DMS153 treated with DMSO at 0.1 percent for 48 hours (cell line): ENCODE measurements at regions not wholly inside any gene's neighbourhood (a gene's known extent, or its start where the extent isn't known, plus 50 kb on each side); places are given as distances from the start of the nearest gene placed in this dataset.
"Not testable (repeated sequence)": the region's sequence is repeated elsewhere in the genome, so short reads cannot be mapped to it uniquely, and the experiment has no call there.

Experiments
- DNase-seq: peaks from one replicate; lab custom pipeline; 2025; ENCODE audit not compliant: unreplicated experiment; lab: John Stamatoyannopoulos, UW

GRCh38 chr10:121263431-121263783 is 334.8 kb downstream of the FGFR2 start:
- DNase-seq = no peak

DNA sequence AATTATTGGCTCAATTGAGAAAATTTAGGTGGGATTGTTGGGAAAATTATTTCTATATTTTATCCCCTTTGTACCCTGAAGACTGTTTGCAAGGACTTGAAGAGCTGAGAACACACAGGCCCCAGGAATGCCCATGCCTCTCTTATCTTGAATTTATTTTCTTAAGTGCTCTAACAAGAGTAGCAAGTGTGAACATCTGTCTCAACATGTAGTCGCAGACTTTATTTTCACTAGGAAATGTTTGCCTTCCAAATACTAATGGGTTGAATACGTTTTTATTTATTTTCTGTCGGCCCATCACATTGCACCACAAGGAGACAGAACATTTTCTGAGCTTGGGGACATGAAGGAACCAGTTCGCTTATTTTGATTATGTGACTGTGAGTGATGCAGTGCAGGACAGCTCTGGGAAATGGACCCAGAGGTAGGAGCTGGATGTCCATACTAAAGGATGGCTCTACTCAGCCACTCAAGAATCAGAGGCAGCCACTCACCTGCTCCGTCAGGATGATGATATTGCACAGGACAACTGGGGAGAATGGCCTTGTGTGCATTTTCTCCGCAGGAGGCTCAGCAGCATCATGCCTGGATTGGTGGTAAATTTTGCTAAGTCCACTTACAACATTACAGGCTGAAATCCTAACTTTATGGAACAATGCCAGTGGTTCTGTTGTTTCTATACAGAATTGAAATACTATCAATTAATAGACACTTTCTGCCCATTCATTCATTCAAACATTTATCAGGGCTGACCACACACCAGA is 332.7 kb downstream of the FGFR2 start:
- no peak for DNase-seq

DNA sequence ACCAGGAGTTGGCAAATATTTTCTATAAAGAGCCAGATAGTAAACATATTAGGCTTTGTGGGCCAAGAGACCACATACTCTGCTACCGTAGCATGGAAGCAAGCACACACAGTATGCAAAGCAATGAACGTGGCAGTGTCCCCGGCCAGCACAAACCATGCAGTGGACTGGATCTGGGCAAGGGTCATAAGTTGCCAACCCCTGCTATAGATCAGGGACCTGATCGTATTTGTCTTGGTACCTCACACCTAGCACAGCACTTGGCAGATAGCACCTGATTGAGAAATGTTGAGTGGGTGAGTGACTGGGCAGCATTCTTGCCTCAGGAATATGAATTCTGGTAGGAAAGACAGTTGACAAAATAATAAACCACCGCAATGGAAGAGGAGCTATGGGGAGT is 331.9 kb downstream of the FGFR2 start:
- DNase-seq = no peak

DNA sequence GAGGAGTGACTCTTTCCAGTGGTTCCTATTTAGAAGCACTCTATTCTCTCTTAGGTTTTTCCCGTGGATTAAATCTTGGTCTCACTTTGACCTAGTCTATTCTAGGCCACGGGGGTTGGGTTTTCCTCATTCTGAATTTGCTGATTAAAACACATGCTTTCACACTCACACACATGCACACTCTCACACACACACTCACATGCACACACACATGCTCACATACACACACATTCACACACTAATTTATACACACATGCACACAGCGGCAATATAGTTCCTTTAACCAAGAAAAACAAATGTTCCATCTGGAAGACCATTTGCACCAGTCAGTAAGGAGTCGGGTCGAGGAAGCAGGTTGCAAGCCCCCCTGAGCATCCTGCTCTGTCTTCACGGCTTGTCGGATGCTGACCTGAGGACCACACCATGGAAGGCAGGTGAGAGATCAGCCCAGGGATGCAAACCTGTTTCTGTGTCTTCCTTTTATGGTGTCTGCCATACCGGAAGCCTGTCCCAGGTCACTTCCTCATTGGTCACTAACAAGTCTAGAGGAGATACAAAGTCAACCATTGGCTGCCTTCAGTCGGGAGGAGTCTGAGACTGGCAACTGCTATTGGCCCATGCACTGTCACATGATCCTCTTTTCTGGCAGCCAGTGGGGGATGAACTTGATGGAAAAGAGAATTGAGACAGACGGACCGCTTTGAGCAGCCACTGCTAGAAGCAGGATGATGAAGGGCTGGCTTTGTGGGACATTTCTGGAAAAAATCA is 330.8 kb downstream of the FGFR2 start:
- no peak for DNase-seq

DNA sequence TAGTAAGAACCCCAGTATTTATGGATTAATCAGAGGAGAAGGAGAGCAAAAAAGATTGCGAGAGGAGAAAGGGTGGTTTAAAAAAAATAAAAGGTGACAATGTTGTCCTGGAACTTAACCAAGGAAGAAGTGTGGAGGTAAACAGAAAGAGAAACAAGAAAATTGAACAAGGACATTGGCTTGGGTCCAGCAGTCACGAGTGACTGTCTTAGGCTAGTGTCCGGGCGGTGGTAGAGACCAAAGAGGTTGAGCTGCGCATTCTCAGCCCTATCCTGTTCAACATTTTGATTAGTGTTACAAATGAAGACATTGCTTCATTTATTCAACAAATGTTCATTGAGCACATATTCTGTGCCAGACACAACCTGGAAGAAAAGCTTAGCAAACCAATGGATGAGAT is 329.9 kb downstream of the FGFR2 start:
- no peak for DNase-seq

DNA sequence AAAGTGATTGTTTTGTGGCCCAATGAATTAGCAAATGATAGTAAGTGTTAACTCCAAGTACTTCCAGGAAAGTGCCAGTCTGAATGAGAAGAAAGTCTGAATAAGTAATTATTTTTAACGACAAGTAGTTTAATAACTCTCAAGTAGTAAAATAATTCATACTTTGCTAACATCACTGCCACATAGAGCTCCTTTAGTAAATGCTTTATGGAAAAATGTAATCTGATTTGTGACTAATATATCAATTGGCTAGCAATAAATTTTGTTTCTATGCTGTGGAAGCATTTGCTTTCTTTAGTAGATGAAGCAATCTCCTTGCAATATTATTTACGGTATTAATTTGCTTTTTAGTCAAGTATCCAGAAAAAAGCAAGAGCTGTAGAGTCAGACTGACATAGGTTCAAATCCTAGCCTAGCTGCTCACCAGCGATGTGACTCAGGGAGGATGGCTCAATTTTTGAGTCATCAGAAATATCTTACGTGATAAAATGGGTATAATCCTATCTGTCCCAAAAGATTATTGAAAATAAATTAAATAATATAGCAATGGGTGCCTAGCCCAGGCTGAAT is 329.3 kb downstream of the FGFR2 start:
- no peak for DNase-seq

GRCh38 chr10:121270906-121271305 is 327.3 kb downstream of the FGFR2 start:
- DNase-seq = no peak

GRCh38 chr10:121276046-121276445 is 322.2 kb downstream of the FGFR2 start:
- no peak for DNase-seq

DNA sequence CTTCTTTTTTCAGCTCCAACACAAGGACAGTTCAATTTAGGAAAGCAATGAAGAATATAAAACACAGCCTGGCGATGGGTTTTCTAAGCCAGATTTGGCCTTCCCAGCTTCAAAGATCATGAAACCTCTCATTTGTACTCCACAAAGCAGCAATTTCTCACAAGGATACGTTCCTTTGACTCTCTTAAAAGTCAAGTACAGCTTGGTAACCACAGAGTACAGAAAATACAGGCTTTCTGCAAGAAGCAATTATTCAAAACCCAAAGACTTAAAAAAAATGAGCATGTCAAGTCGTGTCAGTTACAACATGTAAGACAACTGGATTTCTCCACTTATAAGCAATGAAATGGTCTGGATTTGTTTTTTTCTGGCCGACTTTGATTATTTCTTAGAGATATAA is 321.4 kb downstream of the FGFR2 start:
- DNase-seq = no peak

DNA sequence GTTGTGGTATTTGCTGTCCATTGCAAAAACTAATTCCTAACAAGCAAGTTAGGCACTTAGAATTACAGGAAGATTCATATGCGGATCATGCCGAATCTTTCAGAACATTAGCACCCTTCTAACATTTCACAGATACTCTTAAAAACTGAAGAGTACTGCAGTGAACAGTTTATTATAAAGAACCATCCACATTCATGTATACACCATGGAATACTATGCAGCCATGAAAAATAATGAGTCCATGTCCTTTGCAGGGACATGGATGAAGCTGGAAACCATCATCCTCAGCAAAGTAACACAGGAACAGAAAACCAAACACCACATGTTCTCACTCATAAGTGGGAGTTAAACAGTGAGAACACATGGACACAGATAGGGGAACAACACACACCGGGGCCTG is 319.9 kb downstream of the FGFR2 start:
- not testable (repeated sequence) for DNase-seq

DNA sequence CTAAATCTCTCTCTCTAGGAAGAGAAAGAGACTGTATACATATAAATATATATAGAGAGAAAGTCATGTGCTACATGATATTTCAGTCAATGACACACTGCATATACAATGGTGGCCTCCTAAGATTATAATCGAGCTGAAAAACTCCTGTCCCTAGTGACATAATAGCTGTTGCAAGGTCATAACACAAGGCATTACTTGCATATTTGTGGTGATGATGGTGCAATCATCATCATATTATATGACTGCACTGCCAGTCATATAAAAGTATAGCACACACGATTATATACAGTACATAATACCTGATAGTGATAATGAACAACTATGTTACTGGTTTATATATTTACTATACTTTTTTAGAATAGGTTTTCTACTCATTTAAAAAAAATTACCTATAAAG is 316.7 kb downstream of the FGFR2 start:
- no peak for DNase-seq

DNA sequence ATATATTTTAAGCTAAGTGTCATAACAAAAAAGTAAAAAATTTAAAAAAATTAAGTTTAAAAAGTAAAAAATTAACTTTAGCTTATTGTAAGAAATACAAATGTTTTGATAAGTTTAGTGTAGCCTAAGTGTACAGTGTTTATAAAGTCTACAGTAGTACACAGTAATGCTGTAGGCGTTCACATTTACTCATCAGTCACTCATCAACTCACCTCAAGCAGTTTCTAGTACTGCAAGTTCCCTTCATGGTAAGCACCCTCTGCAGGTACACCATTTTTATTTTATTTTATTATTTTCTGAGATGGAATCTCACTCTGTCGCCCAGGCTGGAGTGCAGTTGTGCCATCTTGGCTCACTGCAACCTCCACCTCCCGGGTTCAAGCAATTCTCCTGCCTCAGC is 316.0 kb downstream of the FGFR2 start:
- no peak for DNase-seq

DNA sequence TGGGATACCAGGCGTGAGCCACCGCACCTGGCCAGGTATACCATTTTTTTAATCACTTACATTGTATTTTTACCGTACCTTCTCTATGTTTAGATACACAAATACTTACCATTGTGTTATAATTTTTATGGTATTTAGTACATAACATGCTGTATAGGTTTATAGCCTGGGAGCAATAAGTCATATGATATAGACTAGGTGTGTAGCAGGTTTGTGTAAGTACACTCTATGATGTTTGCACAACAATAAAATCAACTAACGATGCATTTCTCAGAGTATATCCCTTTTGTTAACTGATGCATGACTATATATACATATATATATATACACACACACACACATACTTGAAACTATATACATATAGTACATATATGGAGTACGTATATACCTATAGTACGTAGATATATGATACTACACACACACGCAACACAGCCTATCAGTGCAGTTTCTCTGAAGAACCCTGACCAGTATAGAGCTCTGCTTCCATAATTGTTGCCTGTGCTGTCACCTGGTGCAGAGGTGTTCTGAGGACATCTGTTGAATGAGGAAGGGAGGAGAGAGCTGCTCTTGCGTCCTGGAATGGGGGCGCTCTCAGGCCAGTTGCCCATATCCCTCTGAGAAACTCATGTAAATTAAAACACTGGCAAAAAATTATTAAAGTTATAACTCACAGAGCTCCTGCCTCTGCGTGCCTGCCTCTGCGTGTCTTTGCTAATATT is 315.3 kb downstream of the FGFR2 start:
- DNase-seq = no peak

DNA sequence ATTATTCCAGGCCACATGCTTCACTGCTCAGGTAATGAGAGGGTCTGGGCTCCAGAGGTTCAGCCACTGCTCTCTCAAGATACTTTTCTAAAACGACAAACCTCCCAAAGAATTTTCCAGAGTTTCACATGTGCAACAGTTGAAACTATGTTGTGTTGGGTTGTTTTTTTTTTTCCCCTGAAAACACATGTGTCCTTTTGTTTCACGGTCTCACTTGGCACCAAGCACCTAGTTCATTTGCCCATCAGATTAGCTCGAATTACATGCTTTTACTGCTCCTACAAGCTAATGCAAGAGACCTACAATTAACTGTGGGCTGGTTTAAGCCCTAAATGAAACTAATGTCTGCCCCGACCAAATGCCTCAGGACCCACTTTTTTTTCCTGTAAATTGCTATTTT is 313.3 kb downstream of the FGFR2 start:
- DNase-seq = peak; percentile 5

- no peak for DNase-seq
Measured at GRCh38 chr10:121285406-121286196, 312.6 kb downstream of the FGFR2 start.

GRCh38 chr10:121288011-121288410 is 310.2 kb downstream of the FGFR2 start:
- no peak for DNase-seq

GRCh38 chr10:121288864-121289661 is 309.2 kb downstream of the FGFR2 start:
- no peak for DNase-seq

DNA sequence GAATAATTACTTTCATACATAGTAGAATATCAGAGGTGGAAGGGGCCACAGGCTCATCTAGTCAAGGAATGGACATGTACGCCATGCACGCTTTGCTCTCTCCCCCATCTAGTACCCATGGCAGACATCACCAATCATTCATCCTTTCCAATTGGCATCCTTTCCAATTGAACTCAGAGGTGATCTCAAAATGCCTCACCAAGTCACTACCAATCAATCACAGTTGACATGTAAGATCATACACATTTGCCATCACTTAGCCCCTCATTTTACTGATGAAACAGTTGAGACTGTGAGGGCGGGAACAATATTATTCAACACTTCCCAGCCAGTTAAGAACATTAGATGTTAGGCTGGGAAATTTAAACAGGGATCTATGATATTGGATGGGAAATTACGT is 308.4 kb downstream of the FGFR2 start:
- DNase-seq = no peak

- DNase-seq = no peak
Measured at GRCh38 chr10:121290674-121291073, 307.6 kb downstream of the FGFR2 start.

DNA sequence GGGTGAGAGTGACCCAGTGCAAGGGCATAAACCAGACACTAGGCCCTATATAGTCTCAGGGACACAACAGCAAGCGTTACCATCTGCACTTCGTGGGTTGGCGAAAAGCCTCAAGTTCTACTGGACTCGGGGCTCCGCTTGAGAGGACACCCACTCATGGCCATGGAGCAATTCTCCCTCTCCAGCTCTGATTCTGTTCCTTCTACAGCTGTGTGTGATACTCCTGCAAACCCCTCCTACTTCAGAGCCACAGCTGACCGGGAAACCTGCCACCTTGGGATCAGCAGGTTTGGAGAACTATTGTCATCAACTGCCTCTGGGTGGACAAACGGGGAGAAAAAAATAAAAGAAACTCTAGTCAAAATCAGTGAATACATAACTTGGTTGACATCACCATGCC is 306.9 kb downstream of the FGFR2 start:
- no peak for DNase-seq
